GM10266 (cell line): ENCODE measurements at regions not wholly inside any gene's neighbourhood (a gene's known extent, or its start where the extent isn't known, plus 50 kb on each side); places are given as distances from the start of the nearest gene placed in this dataset.

ENCODE experiments used
- DNase-seq: peaks from one replicate; pipeline ENCODE4 v3.0.0; 2012; ENCODE audit errors: extremely low spot score
- CTCF ChIP-seq: IDR thresholded peaks from 2 replicates; pipeline ENCODE4 v1.5.1; 2012; ENCODE audit warnings: mild to moderate bottlenecking, low read depth; ENCODE audit not compliant: control insufficient read depth, insufficient read depth; ENCODE audit errors: missing control alignments

- DNase-seq: no peak
- no peak for TF ChIP-seq CTCF
These were observed 1412.9 kb downstream of the PLA2G4A start for GRCh38 chr1:188241629-188242028.

- no peak for DNase-seq
- TF ChIP-seq CTCF: no peak
These were observed 1414.7 kb downstream of the PLA2G4A start for GRCh38 chr1:188243456-188243855.

- no peak for DNase-seq
- no peak for TF ChIP-seq CTCF
These were observed 1415.9 kb downstream of the PLA2G4A start for GRCh38 chr1:188244681-188245080.

- DNase-seq: no peak
- no peak for TF ChIP-seq CTCF
These were observed 1418.5 kb downstream of the PLA2G4A start for GRCh38 chr1:188247255-188247654.

- DNase-seq: no peak
- TF ChIP-seq CTCF: no peak
These were observed 1421.1 kb downstream of the PLA2G4A start for GRCh38 chr1:188249811-188250210.

GRCh38 chr1:188251036-188251435 is 1422.3 kb downstream of the PLA2G4A start:
- TF ChIP-seq CTCF: no peak
- no peak for DNase-seq

- DNase-seq: no peak
- TF ChIP-seq CTCF: no peak
These were observed 1433.1 kb downstream of the PLA2G4A start for GRCh38 chr1:188261849-188262248.
